ENCODE measurements at regions not wholly inside any gene's neighbourhood (a gene's known extent, or its start where the extent isn't known, plus 50 kb on each side); places are given as distances from the start of the nearest gene placed in this dataset.

DNA sequence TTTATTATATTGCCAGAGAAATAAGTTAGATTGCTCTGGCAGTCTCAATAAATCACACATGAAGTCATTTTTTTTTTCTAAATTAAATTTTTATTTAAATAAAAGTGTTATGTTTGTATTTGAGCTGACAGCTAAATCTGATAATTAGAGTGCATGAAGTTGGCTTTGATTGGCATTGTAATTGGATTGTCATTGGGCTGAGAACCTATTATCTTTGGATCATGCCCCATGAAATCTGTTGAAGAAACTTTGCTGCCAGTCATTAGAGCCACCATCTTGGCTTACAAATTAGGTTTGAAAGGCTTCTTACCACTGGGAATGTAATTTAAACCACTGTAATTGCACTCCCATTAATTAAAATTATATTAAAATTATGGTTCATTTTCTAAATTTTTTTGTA, 507.9 kb upstream of the FANCL start:
- TF ChIP-seq, protein P1, sequence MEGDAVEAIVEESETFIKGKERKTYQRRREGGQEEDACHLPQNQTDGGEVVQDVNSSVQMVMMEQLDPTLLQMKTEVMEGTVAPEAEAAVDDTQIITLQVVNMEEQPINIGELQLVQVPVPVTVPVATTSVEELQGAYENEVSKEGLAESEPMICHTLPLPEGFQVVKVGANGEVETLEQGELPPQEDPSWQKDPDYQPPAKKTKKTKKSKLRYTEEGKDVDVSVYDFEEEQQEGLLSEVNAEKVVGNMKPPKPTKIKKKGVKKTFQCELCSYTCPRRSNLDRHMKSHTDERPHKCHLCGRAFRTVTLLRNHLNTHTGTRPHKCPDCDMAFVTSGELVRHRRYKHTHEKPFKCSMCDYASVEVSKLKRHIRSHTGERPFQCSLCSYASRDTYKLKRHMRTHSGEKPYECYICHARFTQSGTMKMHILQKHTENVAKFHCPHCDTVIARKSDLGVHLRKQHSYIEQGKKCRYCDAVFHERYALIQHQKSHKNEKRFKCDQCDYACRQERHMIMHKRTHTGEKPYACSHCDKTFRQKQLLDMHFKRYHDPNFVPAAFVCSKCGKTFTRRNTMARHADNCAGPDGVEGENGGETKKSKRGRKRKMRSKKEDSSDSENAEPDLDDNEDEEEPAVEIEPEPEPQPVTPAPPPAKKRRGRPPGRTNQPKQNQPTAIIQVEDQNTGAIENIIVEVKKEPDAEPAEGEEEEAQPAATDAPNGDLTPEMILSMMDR (IDR thresholded peaks at IDR 0.05) = no peak
- TF ChIP-seq EP300 (IDR thresholded peaks at IDR 0.05) = no peak
- no peak for TF ChIP-seq POLR2A (IDR thresholded peaks at IDR 0.05)
